ENCODE measurements at regions not wholly inside any gene's neighbourhood (a gene's known extent, or its start where the extent isn't known, plus 50 kb on each side); places are given as distances from the start of the nearest gene placed in this dataset.
A peak's percentile ranks its signal among the peaks of the same experiment; 100 is the strongest.
"Not testable (repeated sequence)": the region's sequence is repeated elsewhere in the genome, so short reads cannot be mapped to it uniquely, and the experiment has no call there.

GRCh38 chr18:64399566-64399965, 250.7 kb upstream of the LINC00305 start:
- DNase-seq: peak in 1 of 2 experiments; percentile 29

- no peak for DNase-seq
Observed at GRCh38 chr18:64398320-64398719, 249.4 kb upstream of the LINC00305 start.

- no peak for DNase-seq
Observed at GRCh38 chr18:64392202-64392601, 243.3 kb upstream of the LINC00305 start.

GRCh38 chr18:64384101-64384500, 235.2 kb upstream of the LINC00305 start:
- no peak for DNase-seq

- no peak for DNase-seq
Observed at GRCh38 chr18:64380117-64380516, 231.2 kb upstream of the LINC00305 start.

GRCh38 chr18:64379662-64380061, 230.8 kb upstream of the LINC00305 start:
- DNase-seq: no peak

GRCh38 chr18:64377446-64377845, 228.6 kb upstream of the LINC00305 start:
- no peak for DNase-seq

- no peak for DNase-seq
Observed at GRCh38 chr18:64372850-64373249, 224.0 kb upstream of the LINC00305 start.

- not testable (repeated sequence) for DNase-seq
Observed at GRCh38 chr18:64369830-64370440, 221.0 kb upstream of the LINC00305 start.

GRCh38 chr18:64365106-64365505, 216.2 kb upstream of the LINC00305 start:
- no peak for DNase-seq

- no peak for DNase-seq
Observed at GRCh38 chr18:64337673-64338072, 188.8 kb upstream of the LINC00305 start.

GRCh38 chr18:64337018-64337417, 188.1 kb upstream of the LINC00305 start:
- no peak for DNase-seq

- DNase-seq: no peak
Observed at GRCh38 chr18:64334748-64335147, 185.9 kb upstream of the LINC00305 start.

- DNase-seq: no peak
Observed at GRCh38 chr18:64333584-64333983, 184.7 kb upstream of the LINC00305 start.

- DNase-seq: no peak
Observed at GRCh38 chr18:64332835-64333234, 183.9 kb upstream of the LINC00305 start.

- DNase-seq: no peak
Observed at GRCh38 chr18:64331419-64331818, 182.5 kb upstream of the LINC00305 start.

GRCh38 chr18:64330931-64331330, 182.0 kb upstream of the LINC00305 start:
- DNase-seq: no peak

- DNase-seq: no peak
Observed at GRCh38 chr18:64330161-64330560, 181.3 kb upstream of the LINC00305 start.

- no peak for DNase-seq
Observed at GRCh38 chr18:64322189-64322588, 173.3 kb upstream of the LINC00305 start.

GRCh38 chr18:64318547-64318946, 169.7 kb upstream of the LINC00305 start:
- DNase-seq: no peak

GRCh38 chr18:64311859-64312258, 163.0 kb upstream of the LINC00305 start:
- DNase-seq: no peak

GRCh38 chr18:64295839-64296238, 147.0 kb upstream of the LINC00305 start:
- no peak for DNase-seq

- DNase-seq: no peak
Observed at GRCh38 chr18:64294967-64295366, 146.1 kb upstream of the LINC00305 start.

- no peak for DNase-seq
Observed at GRCh38 chr18:64288432-64288831, 139.5 kb upstream of the LINC00305 start.

GRCh38 chr18:64287926-64288325, 139.0 kb upstream of the LINC00305 start:
- peak in 1 of 2 experiments; percentile 41 for DNase-seq
